ENCODE measurements at regions not wholly inside any gene's neighbourhood (a gene's known extent, or its start where the extent isn't known, plus 50 kb on each side); places are given as distances from the start of the nearest gene placed in this dataset.

DNA sequence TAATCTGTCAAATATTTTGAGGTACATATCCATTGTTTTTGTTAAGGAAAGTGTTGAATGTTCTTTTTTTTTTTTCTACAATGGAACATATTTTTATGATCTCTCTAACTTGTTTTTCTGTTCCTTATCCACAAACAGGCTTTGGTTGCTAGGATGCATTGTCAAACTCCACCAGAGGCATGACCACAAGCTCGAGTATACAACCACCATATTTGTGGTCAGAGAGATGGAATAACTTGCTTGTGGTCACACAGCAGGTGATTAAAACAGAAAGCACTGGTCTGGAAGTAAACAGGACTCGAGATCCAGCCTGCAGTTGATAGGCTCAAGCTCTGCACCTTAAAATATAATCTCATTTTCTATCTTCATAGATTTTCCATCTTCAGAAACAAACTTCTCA lies 105.8 kb upstream of the ADAMTS18 start:
- no peak for ATAC-seq
- H3K9me3 ChIP-seq: no peaks in the 10 kb centered on the region
- H3K4me1 ChIP-seq: no peaks in the 10 kb centered on the region
- H3K27ac ChIP-seq: no peak overlapping the region
- no peaks in the 10 kb centered on the region for H3K36me3 ChIP-seq
- no peak overlapping the region for H3K4me3 ChIP-seq
- DNase-seq: no peak
- intact Hi-C loops (cut with DNase I): no loop called here
- TF ChIP-seq, protein P1, sequence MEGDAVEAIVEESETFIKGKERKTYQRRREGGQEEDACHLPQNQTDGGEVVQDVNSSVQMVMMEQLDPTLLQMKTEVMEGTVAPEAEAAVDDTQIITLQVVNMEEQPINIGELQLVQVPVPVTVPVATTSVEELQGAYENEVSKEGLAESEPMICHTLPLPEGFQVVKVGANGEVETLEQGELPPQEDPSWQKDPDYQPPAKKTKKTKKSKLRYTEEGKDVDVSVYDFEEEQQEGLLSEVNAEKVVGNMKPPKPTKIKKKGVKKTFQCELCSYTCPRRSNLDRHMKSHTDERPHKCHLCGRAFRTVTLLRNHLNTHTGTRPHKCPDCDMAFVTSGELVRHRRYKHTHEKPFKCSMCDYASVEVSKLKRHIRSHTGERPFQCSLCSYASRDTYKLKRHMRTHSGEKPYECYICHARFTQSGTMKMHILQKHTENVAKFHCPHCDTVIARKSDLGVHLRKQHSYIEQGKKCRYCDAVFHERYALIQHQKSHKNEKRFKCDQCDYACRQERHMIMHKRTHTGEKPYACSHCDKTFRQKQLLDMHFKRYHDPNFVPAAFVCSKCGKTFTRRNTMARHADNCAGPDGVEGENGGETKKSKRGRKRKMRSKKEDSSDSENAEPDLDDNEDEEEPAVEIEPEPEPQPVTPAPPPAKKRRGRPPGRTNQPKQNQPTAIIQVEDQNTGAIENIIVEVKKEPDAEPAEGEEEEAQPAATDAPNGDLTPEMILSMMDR (IDR thresholded peaks at IDR 0.05): no peak
- H3K27me3 ChIP-seq: no peaks in the 10 kb centered on the region

DNA sequence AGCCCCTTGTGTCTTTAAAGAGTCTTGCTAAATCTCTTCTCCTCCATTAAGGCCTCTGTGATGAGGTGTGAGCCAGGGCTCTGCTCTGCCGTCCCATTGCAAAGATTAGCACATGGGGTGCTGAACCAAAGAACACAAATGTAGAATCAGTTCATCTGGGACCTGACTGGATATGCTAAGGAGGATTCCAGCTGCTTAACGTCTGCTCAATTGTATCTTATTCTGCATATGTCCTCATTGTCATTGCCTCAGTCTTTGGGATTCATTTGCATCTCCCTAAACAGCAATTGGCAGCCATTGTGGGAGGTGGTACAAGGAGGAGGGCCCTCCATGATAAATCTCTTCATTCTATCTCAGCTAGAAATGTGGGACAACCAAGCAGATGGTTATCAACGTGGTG lies 106.3 kb upstream of the ADAMTS18 start:
- H3K27me3 ChIP-seq: no peaks in the 10 kb centered on the region
- no peaks in the 10 kb centered on the region for H3K36me3 ChIP-seq
- no peak for DNase-seq
- TF ChIP-seq, protein P1 (IDR thresholded peaks at IDR 0.05): no peak
- intact Hi-C loops (cut with DNase I): no loop called here
- no peak overlapping the region for H3K27ac ChIP-seq
- H3K4me1 ChIP-seq: no peaks in the 10 kb centered on the region
- H3K4me3 ChIP-seq: no peak overlapping the region
- H3K9me3 ChIP-seq: no peaks in the 10 kb centered on the region
- ATAC-seq: no peak

DNA sequence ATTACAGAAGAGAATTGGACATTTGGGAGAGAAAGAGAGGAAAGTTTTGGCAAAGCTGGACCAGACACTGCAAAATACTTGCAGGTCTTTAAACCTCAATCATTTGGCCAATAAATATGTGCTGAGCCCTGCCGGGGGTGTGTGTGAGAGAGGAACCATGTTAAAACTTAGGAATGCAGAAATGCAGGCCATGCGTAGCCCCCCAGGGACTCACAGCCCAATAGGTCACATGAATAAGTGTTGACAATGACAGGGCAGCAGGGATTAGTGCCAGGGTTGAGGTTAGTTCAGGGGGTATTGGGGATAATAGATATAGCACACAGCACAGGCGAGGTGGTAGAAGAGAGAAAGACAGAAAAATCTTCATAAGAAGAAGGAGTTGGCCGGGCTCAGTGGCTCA lies 113.3 kb upstream of the ADAMTS18 start:
- H3K4me3 ChIP-seq: no peak overlapping the region
- no peaks in the 10 kb centered on the region for H3K27me3 ChIP-seq
- ATAC-seq: no peak
- no peaks in the 10 kb centered on the region for H3K36me3 ChIP-seq
- no peaks in the 10 kb centered on the region for H3K9me3 ChIP-seq
- TF ChIP-seq, protein P1 (IDR thresholded peaks at IDR 0.05): no peak
- H3K4me1 ChIP-seq: no peaks in the 10 kb centered on the region
- intact Hi-C loops (cut with DNase I): no loop called here
- no peak for DNase-seq
- H3K27ac ChIP-seq: no peak overlapping the region

DNA sequence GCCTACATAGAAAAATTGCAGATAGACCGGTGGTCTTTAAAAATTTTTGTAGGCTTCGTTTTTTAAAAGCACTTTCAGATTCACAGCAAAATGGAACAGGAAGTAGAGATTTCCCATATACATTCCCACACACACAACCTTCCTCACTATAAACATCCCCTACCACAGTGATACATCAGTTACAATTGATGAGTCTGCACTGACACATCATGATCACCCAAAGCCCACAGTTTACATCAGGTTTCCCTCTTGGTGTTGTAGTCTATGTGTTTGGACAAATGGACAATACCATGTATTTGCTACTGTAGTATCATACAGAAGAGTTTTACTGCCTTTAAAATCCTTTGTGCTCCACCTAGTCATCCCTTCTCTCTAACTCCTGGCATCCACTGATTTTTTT lies 113.9 kb upstream of the ADAMTS18 start:
- no peak for ATAC-seq
- no peaks in the 10 kb centered on the region for H3K27me3 ChIP-seq
- intact Hi-C loops (cut with DNase I): no loop called here
- no peaks in the 10 kb centered on the region for H3K9me3 ChIP-seq
- DNase-seq: no peak
- no peak overlapping the region for H3K4me3 ChIP-seq
- no peak overlapping the region for H3K27ac ChIP-seq
- H3K36me3 ChIP-seq: no peaks in the 10 kb centered on the region
- TF ChIP-seq, protein P1 (IDR thresholded peaks at IDR 0.05): no peak
- no peaks in the 10 kb centered on the region for H3K4me1 ChIP-seq

DNA sequence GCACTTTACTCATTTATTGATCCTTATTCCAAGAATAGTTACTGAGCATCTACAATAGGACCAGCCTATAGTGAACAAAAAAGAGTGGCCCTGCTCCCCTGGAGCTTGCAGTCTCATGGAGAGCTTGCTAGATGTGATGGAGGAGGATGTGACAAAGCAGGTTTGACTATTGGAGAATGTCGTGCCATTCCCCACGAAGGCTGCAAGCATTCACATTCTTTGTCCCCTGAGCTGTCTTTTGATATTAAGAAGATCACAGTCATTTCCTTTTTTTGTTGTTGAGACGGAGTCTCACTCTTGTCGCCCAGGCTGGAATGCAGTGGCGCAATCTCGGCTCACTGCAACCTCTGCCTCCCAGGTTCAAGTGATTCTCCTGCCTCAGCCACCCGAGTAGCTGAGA lies 115.0 kb upstream of the ADAMTS18 start:
- DNase-seq (no peak), ATAC-seq (no peak)
- H3K4me3 ChIP-seq: no peak overlapping the region

More for the DNA sequence above, 115.0 kb upstream of the ADAMTS18 start:
- Histone ChIP-seq H3K36me3 (no peaks in the 10 kb centered on the region), H3K27me3 (peaks cover 0 to 6% of the 10 kb centered on the region in 2 donors), H3K4me1 (no peaks in the 10 kb centered on the region), H3K27ac (no peak overlapping the region), H3K9me3 (no peaks in the 10 kb centered on the region)
- TF ChIP-seq, protein P1 (IDR thresholded peaks at IDR 0.05): no peak
- intact Hi-C loops (cut with DNase I): no loop called here
